Skeletal muscle tissue (tissue), 3 donors: ENCODE measurements at regions not wholly inside any gene's neighbourhood (a gene's known extent, or its start where the extent isn't known, plus 50 kb on each side); places are given as distances from the start of the nearest gene placed in this dataset.
"Not testable (repeated sequence)": the region's sequence is repeated elsewhere in the genome, so short reads cannot be mapped to it uniquely, and the experiment has no call there.

Experiments used
- H3K27ac ChIP-seq: one replicate; pipeline ENCODE4 v1.7.0; 2013; ENCODE audit warnings: mild to moderate bottlenecking, low read depth, low read length, inconsistent platforms
- H3K27me3 ChIP-seq, 3 donors: one replicate each; pipeline ENCODE4 v1.7.0; 2013; ENCODE audit warnings: low read length in 3 of 3; ENCODE audit not compliant: control insufficient read depth in 3 of 3, insufficient read depth in 3 of 3
- H3K36me3 ChIP-seq, 3 donors: one replicate each; pipeline ENCODE4 v1.7.0; 2013; ENCODE audit warnings: low read length in 3 of 3; ENCODE audit not compliant: control insufficient read depth in 3 of 3, insufficient read depth in 3 of 3
- H3K4me1 ChIP-seq, 3 donors: one replicate each; pipeline ENCODE4 v1.7.0; 2013; ENCODE audit warnings: low read length in 3 of 3, mild to moderate bottlenecking in 3 of 3; ENCODE audit not compliant: control insufficient read depth in 3 of 3, insufficient read depth in 3 of 3
- H3K4me3 ChIP-seq, 3 donors: one replicate each; pipeline ENCODE4 v1.7.0; 2013; ENCODE audit warnings: low read length in 3 of 3
- H3K9ac ChIP-seq, 3 donors: one replicate each; pipeline ENCODE4 v1.7.0; 2013; ENCODE audit warnings: low read length in 3 of 3, mild to moderate bottlenecking in 3 of 3, moderate library complexity in 2 of 3, low read depth in 1 of 3
- H3K9me3 ChIP-seq, 3 donors: one replicate each; pipeline ENCODE4 v1.7.0; 2013; ENCODE audit warnings: low read length in 3 of 3; ENCODE audit not compliant: control insufficient read depth in 3 of 3
- donor health status: Osteomylitis.

DNA sequence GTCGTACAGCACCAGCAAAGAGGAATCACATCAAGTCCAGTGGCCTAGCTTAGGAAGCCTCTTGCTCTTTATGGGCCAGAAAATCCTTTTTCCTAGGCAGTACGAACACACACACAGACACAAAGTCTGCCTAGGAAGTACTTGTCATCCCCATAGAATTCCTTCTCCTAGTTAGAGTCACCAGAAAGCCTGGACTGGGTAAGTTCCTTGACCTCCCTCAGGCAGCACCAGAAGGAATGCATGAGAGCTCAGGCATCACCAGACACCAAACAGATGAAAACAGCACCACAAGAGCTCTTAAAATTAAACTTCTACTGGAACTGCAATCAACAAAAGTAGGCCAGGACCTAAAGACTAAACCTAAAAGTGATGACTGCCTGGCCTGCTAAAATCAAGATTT, 192.9 kb upstream of the CCDC54 start:
- H3K4me3 ChIP-seq = no peak overlapping the region

DNA sequence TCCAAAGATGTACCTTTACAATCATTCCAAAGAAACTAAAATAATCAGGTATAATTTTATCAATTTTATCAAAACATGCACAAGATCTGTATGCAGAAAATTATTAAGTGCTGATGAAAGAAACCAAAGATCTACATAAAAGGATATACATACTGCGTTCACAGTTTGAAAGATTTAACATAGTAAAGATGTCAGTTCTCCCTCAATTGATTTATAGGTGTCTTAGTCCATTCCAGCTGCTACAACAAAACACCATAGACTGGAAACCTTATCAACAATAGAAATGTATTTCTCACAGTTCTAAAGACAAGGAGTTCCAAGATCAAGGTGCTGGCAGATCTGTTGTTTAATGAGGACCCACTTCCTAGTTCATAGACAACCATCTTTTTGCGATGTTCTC, 189.0 kb upstream of the CCDC54 start:
- H3K9me3 ChIP-seq = no peaks in the 10 kb centered on the region
- no peaks in the 10 kb centered on the region for H3K4me1 ChIP-seq

More for the DNA sequence above, 192.9 kb upstream of the CCDC54 start:
- Histone ChIP-seq H3K4me1 (no peaks in the 10 kb centered on the region), H3K27ac (no peak overlapping the region), H3K9me3 (no peaks in the 10 kb centered on the region), H3K36me3 (no peaks in the 10 kb centered on the region), H3K9ac (no peak overlapping the region), H3K27me3 (no peaks in the 10 kb centered on the region)

DNA sequence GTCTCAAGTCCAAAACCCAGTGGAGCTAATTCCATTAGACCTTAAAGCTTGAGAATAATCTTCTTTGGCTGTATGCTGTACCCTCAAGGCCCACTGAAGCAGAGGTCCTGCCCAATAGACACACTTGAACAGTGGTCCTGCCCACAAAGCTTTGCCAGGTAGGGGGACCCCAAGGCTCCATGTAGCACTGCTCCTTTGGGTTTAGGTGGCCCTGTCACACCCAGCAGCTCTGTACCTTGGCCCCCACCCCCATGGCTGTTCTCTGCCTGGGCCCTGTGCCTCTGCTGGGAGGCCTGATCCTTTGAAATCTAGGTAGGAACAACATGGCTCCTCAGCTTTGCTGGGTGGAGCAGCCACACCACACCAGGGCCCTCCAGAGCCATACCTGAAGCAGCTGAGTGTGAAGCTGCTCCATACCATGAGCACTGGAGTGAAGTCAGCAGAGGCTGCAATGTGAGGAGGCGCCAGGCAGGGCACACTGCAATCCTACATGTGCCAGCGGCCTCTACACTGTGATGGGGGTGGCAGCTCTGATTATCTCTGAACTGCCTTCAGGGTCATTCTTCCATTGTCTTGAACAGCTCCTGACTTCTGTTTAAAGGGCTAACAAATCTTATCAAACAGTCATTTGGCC, 188.0 kb upstream of the CCDC54 start:
- Histone ChIP-seq H3K36me3 (no peaks in the 10 kb centered on the region), H3K4me3 (no peak overlapping the region), H3K27ac (no peak overlapping the region), H3K27me3 (no peaks in the 10 kb centered on the region), H3K9me3 (no peaks in the 10 kb centered on the region), H3K4me1 (no peaks in the 10 kb centered on the region), H3K9ac (no peak overlapping the region)

More for the DNA sequence above, 189.0 kb upstream of the CCDC54 start:
- Histone ChIP-seq H3K36me3 (no peaks in the 10 kb centered on the region), H3K27me3 (no peaks in the 10 kb centered on the region), H3K9ac (no peak overlapping the region), H3K4me3 (no peak overlapping the region), H3K27ac (no peak overlapping the region)

DNA sequence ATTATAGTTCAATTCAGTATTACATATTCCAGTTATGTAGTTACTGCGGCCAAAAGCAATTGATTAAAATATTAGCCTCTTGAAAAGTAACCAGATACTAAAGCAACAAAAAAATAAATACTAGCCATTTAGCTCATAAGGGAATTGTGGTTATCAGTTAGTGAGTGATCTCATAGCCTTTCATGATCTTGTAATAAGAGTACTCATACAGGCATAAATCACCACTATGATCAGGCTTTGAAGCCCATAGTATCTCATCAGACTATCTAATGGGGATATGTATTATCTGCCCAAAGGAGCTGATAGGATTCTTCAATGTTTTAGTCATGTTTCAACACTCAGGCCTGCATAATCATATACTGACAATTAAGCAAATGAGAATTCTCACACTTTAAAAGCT, 184.1 kb upstream of the CCDC54 start:
- H3K4me3 ChIP-seq = no peak overlapping the region
- H3K27ac ChIP-seq = no peak overlapping the region
- no peak overlapping the region for H3K9ac ChIP-seq
- no peaks in the 10 kb centered on the region for H3K36me3 ChIP-seq
- no peaks in the 10 kb centered on the region for H3K9me3 ChIP-seq
- H3K27me3 ChIP-seq = no peaks in the 10 kb centered on the region
- peaks cover 0 to under 1% (median 0%) of the 10 kb centered on the region in 3 donors for H3K4me1 ChIP-seq

DNA sequence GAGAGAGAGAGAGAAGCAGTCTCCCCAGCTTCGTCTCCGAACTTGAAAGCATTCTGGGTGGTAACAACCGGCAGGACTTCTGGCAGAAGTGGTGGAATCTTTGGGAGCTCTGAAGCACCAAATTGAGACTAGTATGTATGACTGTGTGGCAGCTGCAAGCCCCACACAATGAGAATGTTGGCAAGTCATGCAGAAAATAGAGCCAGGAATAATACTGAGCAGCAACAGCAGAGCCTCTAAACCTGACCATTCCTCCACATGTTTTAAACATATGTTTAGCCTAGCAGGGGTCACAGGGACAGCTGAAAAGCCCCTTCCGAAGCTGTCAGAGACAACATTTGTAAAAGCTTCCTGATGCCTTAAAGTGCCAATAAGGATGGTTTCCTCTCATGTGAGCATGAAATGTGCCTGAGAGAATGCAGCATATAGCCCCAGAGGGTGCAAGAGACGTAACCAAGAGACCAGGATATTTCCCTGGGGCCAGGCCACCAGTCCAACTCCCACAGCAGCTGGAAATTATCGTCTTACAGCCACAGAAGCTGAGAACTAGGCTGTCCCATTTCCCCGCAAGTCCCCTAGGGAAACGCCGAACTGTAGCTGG, 178.6 kb upstream of the CCDC54 start:
- Histone ChIP-seq H3K27me3 (no peaks in the 10 kb centered on the region), H3K9me3 (no peaks in the 10 kb centered on the region), H3K27ac (peak overlapping the region; percentile 61), H3K9ac (peak overlapping the region; percentile 16 to 62 (median 33)), H3K4me3 (peak overlapping the region; percentile 48 to 59 (median 59)), H3K36me3 (no peaks in the 10 kb centered on the region), H3K4me1 (peaks cover 4 to 15% (median 6%) of the 10 kb centered on the region in 3 donors)

DNA sequence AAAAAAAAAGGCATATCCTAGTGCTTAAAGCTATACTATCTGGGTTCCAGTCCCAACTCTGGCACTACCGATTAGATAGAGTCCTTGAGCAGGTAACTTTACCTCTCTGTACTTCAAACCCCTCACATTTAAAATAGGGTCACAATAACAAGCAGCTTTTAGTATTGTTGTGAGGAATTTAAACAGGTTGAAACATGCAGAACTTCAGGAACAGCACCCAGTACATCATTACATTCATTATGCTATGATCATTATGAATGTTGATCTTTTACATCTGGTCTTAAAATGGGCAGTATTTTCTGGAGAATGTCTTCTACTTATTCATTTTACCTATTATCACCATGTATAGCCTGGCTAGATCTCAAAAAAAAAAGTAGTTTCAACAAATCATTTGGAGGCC, 176.1 kb upstream of the CCDC54 start:
- no peak overlapping the region for H3K27ac ChIP-seq
- no peak overlapping the region for H3K9ac ChIP-seq
- no peaks in the 10 kb centered on the region for H3K9me3 ChIP-seq
- H3K4me3 ChIP-seq = no peak overlapping the region
- no peaks in the 10 kb centered on the region for H3K27me3 ChIP-seq
- no peaks in the 10 kb centered on the region for H3K36me3 ChIP-seq
- H3K4me1 ChIP-seq = peaks cover 4 to 15% (median 6%) of the 10 kb centered on the region in 3 donors

DNA sequence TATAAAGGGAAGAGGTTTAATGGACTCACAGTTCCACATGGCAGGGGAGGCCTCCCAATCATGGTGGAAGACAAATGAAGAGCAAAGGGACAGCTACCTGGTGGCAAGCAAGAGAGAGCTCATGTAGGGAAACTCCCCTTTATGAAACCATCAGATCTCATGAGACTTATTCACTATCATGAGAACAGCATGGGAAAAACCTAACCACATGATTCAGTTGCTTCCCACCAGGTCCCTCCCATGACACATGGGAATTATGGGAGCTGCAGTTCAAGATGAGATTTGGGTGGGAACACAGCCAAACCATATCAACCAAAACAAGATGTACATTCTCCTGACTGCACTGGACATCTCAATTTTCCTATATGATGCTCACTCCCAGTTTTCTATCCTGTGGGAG, 174.4 kb upstream of the CCDC54 start:
- peaks cover 13 to 32% (median 20%) of the 10 kb centered on the region in 3 donors for H3K4me1 ChIP-seq

DNA sequence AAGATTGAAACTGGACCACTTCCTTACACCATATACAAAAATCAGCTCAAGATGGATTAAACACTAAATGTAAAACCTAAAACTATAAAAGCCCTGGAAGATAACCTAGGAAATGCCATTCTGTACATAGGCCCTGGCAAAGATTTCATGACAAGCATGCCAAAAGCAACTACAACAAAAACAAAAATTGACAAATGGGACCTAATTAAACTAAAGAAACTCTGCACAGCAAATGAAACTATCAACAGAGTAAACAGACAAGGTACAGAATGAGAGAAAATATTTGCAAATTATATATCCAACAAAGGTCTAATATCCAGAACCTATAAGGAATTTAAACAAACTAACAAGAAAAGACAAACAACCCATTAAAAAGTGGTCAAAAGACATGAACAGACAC, 173.1 kb upstream of the CCDC54 start:
- no peak overlapping the region for H3K9ac ChIP-seq
- no peaks in the 10 kb centered on the region for H3K36me3 ChIP-seq
- peaks cover 11 to 33% (median 23%) of the 10 kb centered on the region in 3 donors for H3K4me1 ChIP-seq
- no peaks in the 10 kb centered on the region for H3K27me3 ChIP-seq
- no peak overlapping the region for H3K4me3 ChIP-seq
- no peaks in the 10 kb centered on the region for H3K9me3 ChIP-seq
- no peak overlapping the region for H3K27ac ChIP-seq

More for the DNA sequence above, 174.4 kb upstream of the CCDC54 start:
- not testable (repeated sequence) for H3K27ac ChIP-seq, H3K9me3 ChIP-seq, H3K36me3 ChIP-seq, H3K4me3 ChIP-seq, H3K27me3 ChIP-seq, H3K9ac ChIP-seq

DNA sequence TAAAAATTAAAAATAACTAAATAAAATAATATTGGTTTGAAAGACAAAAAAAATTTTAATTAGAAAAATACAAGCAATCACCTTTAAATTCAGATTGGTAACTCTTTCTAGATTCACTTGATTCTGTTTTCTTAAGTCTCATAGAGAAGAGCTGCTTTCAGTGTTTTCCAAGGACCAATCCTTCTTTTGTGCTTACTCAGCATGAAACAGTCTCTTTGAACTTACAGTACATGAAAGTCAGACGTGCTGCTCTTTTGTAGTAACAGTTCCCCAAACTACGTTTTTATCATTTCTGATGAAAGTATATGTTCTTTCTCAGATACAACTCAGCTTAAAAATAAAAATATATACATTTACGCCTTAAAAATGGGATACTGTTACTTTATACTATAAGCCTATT, 171.9 kb upstream of the CCDC54 start:
- Histone ChIP-seq H3K27me3 (no peaks in the 10 kb centered on the region), H3K27ac (no peak overlapping the region), H3K4me3 (no peak overlapping the region), H3K36me3 (no peaks in the 10 kb centered on the region), H3K9me3 (no peaks in the 10 kb centered on the region), H3K4me1 (peaks cover 7 to 34% (median 27%) of the 10 kb centered on the region in 3 donors), H3K9ac (no peak overlapping the region)

DNA sequence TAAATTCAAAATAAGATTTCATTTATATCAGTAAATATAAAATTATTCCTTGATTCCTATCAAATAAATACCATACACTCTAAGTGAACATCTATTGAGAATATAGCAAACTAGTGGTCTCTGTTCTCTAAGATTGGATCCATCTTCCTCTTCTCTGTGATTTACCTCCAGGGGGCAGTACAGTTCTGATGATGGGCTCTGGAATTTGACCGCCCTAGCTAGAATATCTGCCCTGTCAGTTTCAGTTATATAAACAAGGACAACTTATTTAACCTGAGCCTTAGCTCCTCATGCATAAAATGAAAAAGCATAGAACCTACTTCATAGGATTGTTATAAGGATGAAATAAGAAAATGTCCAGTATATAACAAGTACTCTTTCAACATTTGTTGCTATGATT, 171.1 kb upstream of the CCDC54 start:
- peaks cover 7 to 34% (median 27%) of the 10 kb centered on the region in 3 donors for H3K4me1 ChIP-seq
- peak overlapping the region; percentile 75 for H3K27ac ChIP-seq
- H3K9ac ChIP-seq = no peak overlapping the region
- H3K4me3 ChIP-seq = no peak overlapping the region
- H3K27me3 ChIP-seq = no peaks in the 10 kb centered on the region
- no peaks in the 10 kb centered on the region for H3K9me3 ChIP-seq
- no peaks in the 10 kb centered on the region for H3K36me3 ChIP-seq
